H9 (cell line): ENCODE measurements at regions not wholly inside any gene's neighbourhood (a gene's known extent, or its start where the extent isn't known, plus 50 kb on each side); places are given as distances from the start of the nearest gene placed in this dataset.

Experiments used
- DNase-seq: peaks from one replicate; pipeline ENCODE4 v3.0.0-alpha.2; 2017
- H2AFZ ChIP-seq: one replicate; pipeline ENCODE4 v1.6.1; 2013; ENCODE audit warnings: mild to moderate bottlenecking, low read length, control low read depth, moderate library complexity
- H2AK5ac ChIP-seq: 2 replicates; pipeline ENCODE4 v1.6.1; 2013; ENCODE audit warnings: low read length, control low read depth, mixed read lengths; ENCODE audit not compliant: insufficient read length
- H2BK120ac ChIP-seq: one replicate; pipeline ENCODE4 v1.6.1; 2013; ENCODE audit warnings: low read depth, mild to moderate bottlenecking, low read length, control low read depth, inconsistent platforms; ENCODE audit not compliant: poor library complexity, severe bottlenecking
- H2BK12ac ChIP-seq: 2 replicates; pipeline ENCODE4 v1.6.1; 2013; ENCODE audit warnings: low read length, control low read depth, mixed read lengths, low read depth; ENCODE audit not compliant: insufficient read length
- H2BK15ac ChIP-seq: 2 replicates; pipeline ENCODE4 v1.6.1; 2013; ENCODE audit warnings: low read depth, low read length, control low read depth
- H2BK20ac ChIP-seq: one replicate; pipeline ENCODE4 v1.6.1; 2013; ENCODE audit warnings: low read depth, mild to moderate bottlenecking, low read length, control low read depth, inconsistent platforms; ENCODE audit not compliant: poor library complexity, severe bottlenecking
- H2BK5ac ChIP-seq: 2 replicates; pipeline ENCODE4 v1.6.1; 2013; ENCODE audit warnings: low read length, control low read depth, mixed read lengths; ENCODE audit not compliant: insufficient read length
- H3K14ac ChIP-seq: 2 replicates; pipeline ENCODE4 v1.6.1; 2013; ENCODE audit warnings: low read length, control low read depth; ENCODE audit not compliant: insufficient read depth
- H3K18ac ChIP-seq: 2 replicates; pipeline ENCODE4 v1.6.1; 2013; ENCODE audit warnings: low read depth, mild to moderate bottlenecking, mixed read lengths, low read length, control low read depth; ENCODE audit not compliant: insufficient read length
- H3K23ac ChIP-seq: 2 replicates; pipeline ENCODE4 v1.6.1; 2013; ENCODE audit warnings: low read length, control low read depth, mixed read lengths, low read depth; ENCODE audit not compliant: insufficient read length
- H3K23me2 ChIP-seq: 2 replicates; pipeline ENCODE4 v1.6.1; 2013; ENCODE audit warnings: low read depth, mild to moderate bottlenecking, mixed read lengths, low read length, control low read depth; ENCODE audit not compliant: insufficient read length, poor library complexity, severe bottlenecking
- H3K27ac ChIP-seq: 2 replicates; pipeline ENCODE4 v1.5.1; 2013; ENCODE audit warnings: low read length, control low read depth, mixed read lengths, low read depth; ENCODE audit not compliant: insufficient read length
- H3K27me3 ChIP-seq: 2 replicates; pipeline ENCODE4 v1.6.1; 2013; ENCODE audit warnings: low read length, control low read depth, inconsistent platforms; ENCODE audit not compliant: insufficient read depth
- H3K4ac ChIP-seq: 2 replicates; pipeline ENCODE4 v1.6.1; 2013; ENCODE audit warnings: low read depth, mild to moderate bottlenecking, control low read depth, inconsistent platforms, low read length, moderate library complexity
- H3K4me1 ChIP-seq: 2 replicates; pipeline ENCODE4 v1.6.1; 2013; ENCODE audit warnings: low read length, control low read depth, inconsistent platforms; ENCODE audit not compliant: insufficient read depth
- H3K4me2 ChIP-seq: 2 replicates; pipeline ENCODE4 v1.6.1; 2013; ENCODE audit warnings: low read length, control low read depth, mixed read lengths; ENCODE audit not compliant: insufficient read length, insufficient read depth
- H3K56ac ChIP-seq: 2 replicates; pipeline ENCODE4 v1.6.1; 2013; ENCODE audit warnings: low read depth, mild to moderate bottlenecking, mixed read lengths, low read length, control low read depth; ENCODE audit not compliant: insufficient read length
- H3K79me1 ChIP-seq: 2 replicates; pipeline ENCODE4 v1.6.1; 2013; ENCODE audit warnings: low read depth, mild to moderate bottlenecking, moderate library complexity, low read length, control low read depth, inconsistent platforms; ENCODE audit not compliant: insufficient read depth, poor library complexity, severe bottlenecking
- H3K79me2 ChIP-seq: 2 replicates; pipeline ENCODE4 v1.6.1; 2013; ENCODE audit warnings: low read length, control low read depth, inconsistent platforms; ENCODE audit not compliant: insufficient read depth
- H3K9ac ChIP-seq: 2 replicates; pipeline ENCODE4 v1.6.1; 2013; ENCODE audit warnings: low read length, control low read depth, mixed read lengths; ENCODE audit not compliant: insufficient read length; ENCODE audit errors: extremely low read depth
- H3K9me3 ChIP-seq: one replicate; pipeline ENCODE4 v1.6.1; 2013; ENCODE audit warnings: low read depth, low read length, inconsistent platforms; ENCODE audit not compliant: control insufficient read depth
- H3T11ph ChIP-seq: one replicate; pipeline ENCODE4 v1.6.1; 2013; ENCODE audit warnings: mild to moderate bottlenecking, low read length, control low read depth, inconsistent platforms
- H4K20me1 ChIP-seq: one replicate; pipeline ENCODE4 v1.6.1; 2013; ENCODE audit not compliant: control insufficient read depth, insufficient read length, insufficient read depth
- H4K5ac ChIP-seq: 2 replicates; pipeline ENCODE4 v1.6.1; 2013; ENCODE audit warnings: low read depth, mild to moderate bottlenecking, mixed read lengths, low read length, control low read depth; ENCODE audit not compliant: insufficient read length
- H4K8ac ChIP-seq: replicated peaks from 2 replicates; pipeline ENCODE4 v1.6.1; 2013; ENCODE audit warnings: low read length, control low read depth, mixed read lengths, low read depth; ENCODE audit not compliant: insufficient read length
- H4K91ac ChIP-seq: 2 replicates; pipeline ENCODE4 v1.6.1; 2013; ENCODE audit warnings: low read depth, mild to moderate bottlenecking, moderate library complexity, mixed read lengths, low read length, control low read depth; ENCODE audit not compliant: insufficient read length
- H3K27ac Mint-ChIP-seq, 3 experiments: 2 replicates in 2 of 3; 3 replicates in 1 of 3; pipeline ENCODE4 v1.8.0; 2020 to 2021; ENCODE audit warnings: mixed read lengths in 3 of 3, mild to moderate bottlenecking in 1 of 3, moderate library complexity in 1 of 3
- H3K27me3 Mint-ChIP-seq: 2 replicates; pipeline ENCODE4 v1.8.0; 2021; ENCODE audit warnings: low read depth, mild to moderate bottlenecking, moderate library complexity, mixed read lengths
- H3K36me3 Mint-ChIP-seq, 3 experiments: 2 replicates in 2 of 3; 3 replicates in 1 of 3; pipeline ENCODE4 v1.8.0; 2020 to 2021; ENCODE audit warnings: low read depth in 3 of 3, mixed read lengths in 3 of 3; ENCODE audit not compliant: insufficient read depth in 1 of 3
- H3K4me1 Mint-ChIP-seq, 2 experiments: 2 replicates each; pipeline ENCODE4 v1.8.0; 2020; ENCODE audit warnings: mixed read lengths in 2 of 2
- H3K4me3 Mint-ChIP-seq, 2 experiments: 2 replicates in 1 of 2; 3 replicates in 1 of 2; pipeline ENCODE4 v1.8.0; 2020 to 2021; ENCODE audit warnings: mild to moderate bottlenecking in 2 of 2, mixed read lengths in 2 of 2, moderate library complexity in 1 of 2
- H3K9me3 Mint-ChIP-seq, 2 experiments: 2 replicates in 1 of 2; 3 replicates in 1 of 2; pipeline ENCODE4 v1.8.0; 2020; ENCODE audit warnings: mild to moderate bottlenecking in 2 of 2, mixed read lengths in 2 of 2, moderate library complexity in 1 of 2
- CTCF ChIP-seq: fragments of 200-600 bp; sonication (generic); conservative IDR thresholded peaks from 3 replicates; pipeline ENCODE4 v1.8.0; 2021; ENCODE audit warnings: antibody characterized with exemption, mild to moderate bottlenecking
- WGBS: extraction: QIAGEN DNeasy Blood & Tissue Kit; methylation state at CpG from one replicate; pipeline ENCODE4 v1.1.7; 2013; ENCODE audit warnings: missing lambda C conversion rate, low lambda C conversion rate, mixed read lengths; ENCODE audit not compliant: insufficient read length; ENCODE audit errors: extremely low coverage; 5-methylcytosine and 5-hydroxymethylcytosine counted together

GRCh38 chrX:6468706-6469105 lies 66.2 kb downstream of the VCX3A start:
- Histone ChIP-seq H3K4me2 (no peak overlapping the region), H2AK5ac (no peak overlapping the region), H3K18ac (no peak overlapping the region), H2BK12ac (no peak overlapping the region), H3K4me1 (no peaks in the 10 kb centered on the region; the same call in 1 of the 2 replicates), H3T11ph (no peak overlapping the region), H4K5ac (no peak overlapping the region), H3K4ac (no peak overlapping the region), H3K9me3 (no peaks in the 10 kb centered on the region), H2AFZ (no peak overlapping the region), H3K79me1 (no peaks in the 10 kb centered on the region), H3K79me2 (no peaks in the 10 kb centered on the region), H2BK5ac (no peak overlapping the region), H4K20me1 (no peaks in the 10 kb centered on the region), H3K27ac (no peak overlapping the region), H4K91ac (no peak overlapping the region), H2BK20ac (no peak overlapping the region), H3K23me2 (no peaks in the 10 kb centered on the region), H3K9ac (no peak overlapping the region), H2BK15ac (no peak overlapping the region), H3K27me3 (no peaks in the 10 kb centered on the region), H3K23ac (no peak overlapping the region), H4K8ac (no peak overlapping the region), H3K14ac (no peak overlapping the region), H3K56ac (no peak overlapping the region), H2BK120ac (no peak overlapping the region)
- Mint-ChIP-seq H3K4me1 (peaks cover 12 to 14% of the 10 kb centered on the region in 2 experiments), H3K9me3 (peaks cover 0 to 3% of the 10 kb centered on the region in 2 experiments; a peak in 3 of 5 replicates), H3K27ac (no peak overlapping the region), H3K36me3 (no peaks in the 10 kb centered on the region; a peak in 1 of 7 replicates), H3K4me3 (no peak overlapping the region), H3K27me3 (no peaks in the 10 kb centered on the region)
- no peak for TF ChIP-seq CTCF
- WGBS, result no CpG with 5 or more reads among the region's 4 CpGs
- DNase-seq, result no peak
